HUES64 (cell line): ENCODE measurements at regions not wholly inside any gene's neighbourhood (a gene's known extent, or its start where the extent isn't known, plus 50 kb on each side); places are given as distances from the start of the nearest gene placed in this dataset.

ENCODE experiments used
- H3K27ac ChIP-seq: 2 replicates; pipeline ENCODE4 v1.7.0; 2013; ENCODE audit warnings: low read depth, low read length, inconsistent platforms
- H3K27me3 ChIP-seq: 2 replicates; pipeline ENCODE4 v1.6.1; 2013; ENCODE audit warnings: mild to moderate bottlenecking, low read length; ENCODE audit not compliant: insufficient read depth
- H3K36me3 ChIP-seq: 2 replicates; pipeline ENCODE4 v1.6.1; 2013; ENCODE audit warnings: mild to moderate bottlenecking, low read length; ENCODE audit not compliant: insufficient read depth
- H3K4me1 ChIP-seq: 2 replicates; pipeline ENCODE4 v1.6.1; 2013; ENCODE audit warnings: mild to moderate bottlenecking, low read length, moderate library complexity; ENCODE audit not compliant: insufficient read depth
- H3K4me3 ChIP-seq: 2 replicates; pipeline ENCODE4 v1.5.1; 2013; ENCODE audit warnings: mild to moderate bottlenecking, low read length, moderate library complexity
- H3K9ac ChIP-seq: 2 replicates; pipeline ENCODE4 v1.6.1; 2013; ENCODE audit warnings: mild to moderate bottlenecking, low read depth, low read length
- H3K9me3 ChIP-seq: 2 replicates; pipeline ENCODE4 v1.6.1; 2013; ENCODE audit warnings: low read depth, low read length; ENCODE audit not compliant: insufficient read depth
- WGBS: fragments of 150-250, 120-280 bp; methylation state at CpG from one replicate; pipeline ENCODE4 v1.1.7; 2013; ENCODE audit warnings: missing lambda C conversion rate; 5-methylcytosine and 5-hydroxymethylcytosine counted together

DNA sequence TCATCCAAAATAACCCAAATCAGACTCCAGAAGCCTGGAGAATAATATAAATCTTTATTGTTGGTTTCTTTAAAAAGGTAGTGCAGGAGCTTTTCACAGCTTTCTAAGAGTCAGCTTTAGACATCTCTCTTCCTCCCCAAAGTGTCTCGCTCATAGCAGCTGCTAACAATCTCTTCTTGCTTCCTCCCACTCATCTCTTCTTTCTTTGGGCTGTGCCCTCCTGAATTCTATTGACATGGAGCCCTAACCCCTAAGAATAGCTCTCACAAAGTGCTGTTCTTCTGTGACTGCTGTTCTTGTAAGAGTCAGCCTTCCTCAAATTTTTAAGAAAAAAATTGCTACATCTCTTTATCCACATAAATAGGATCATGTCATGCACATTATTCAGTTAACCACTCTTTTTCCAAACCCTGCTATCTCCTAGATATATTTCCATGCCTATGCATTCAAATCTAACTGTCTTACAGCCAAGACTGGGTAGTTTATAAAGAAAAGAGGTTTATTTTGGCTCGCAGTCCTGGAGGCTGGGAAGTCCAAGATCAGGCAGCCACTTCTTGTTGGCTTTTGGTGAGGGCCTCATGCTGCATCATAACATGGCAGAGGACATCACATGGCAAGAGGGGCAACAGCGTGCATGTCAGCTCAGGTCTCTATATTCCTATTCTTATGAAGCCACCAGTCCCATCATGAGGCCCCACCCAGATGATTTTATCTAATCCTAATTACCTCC, 301.0 kb upstream of the POU3F1 start:
- Histone ChIP-seq H3K27ac (no peak overlapping the region), H3K9me3 (peaks cover 22% of the 10 kb centered on the region), H3K9ac (no peak overlapping the region), H3K4me1 (peaks cover 8% of the 10 kb centered on the region; the same call in 1 of the 2 replicates), H3K36me3 (no peaks in the 10 kb centered on the region), H3K27me3 (no peaks in the 10 kb centered on the region), H3K4me3 (no peak overlapping the region)
- WGBS = 93% methylated on average over 3 of the region's 3 CpGs

DNA sequence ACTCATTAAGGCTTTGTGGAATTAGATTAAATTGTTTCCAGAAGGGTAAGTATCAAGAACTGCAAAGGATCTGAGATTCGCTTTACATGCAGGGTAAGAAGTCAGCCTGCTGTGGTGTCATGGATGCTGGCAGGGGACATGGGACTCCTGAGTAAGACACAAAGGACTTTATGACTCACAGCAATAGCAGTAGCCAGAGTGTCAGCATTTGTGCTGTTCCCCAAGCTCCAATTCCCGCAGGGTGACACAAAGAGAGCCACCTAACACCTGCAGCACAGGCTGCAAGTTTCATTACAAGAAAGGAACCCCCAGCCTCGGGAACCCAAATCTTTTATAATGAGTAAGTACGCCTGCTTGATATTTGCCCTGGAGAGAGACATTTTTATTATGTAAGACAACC, 298.1 kb upstream of the POU3F1 start:
- Histone ChIP-seq H3K27ac (peak overlapping the region; percentile 49; the same call in 1 of the 2 replicates), H3K9me3 (peaks cover 22% of the 10 kb centered on the region), H3K4me1 (peaks cover 6% of the 10 kb centered on the region; the same call in 1 of the 2 replicates), H3K4me3 (no peak overlapping the region), H3K9ac (no peak overlapping the region), H3K36me3 (no peaks in the 10 kb centered on the region), H3K27me3 (no peaks in the 10 kb centered on the region)
- WGBS = 68% methylated on average over 3 of the region's 4 CpGs

DNA sequence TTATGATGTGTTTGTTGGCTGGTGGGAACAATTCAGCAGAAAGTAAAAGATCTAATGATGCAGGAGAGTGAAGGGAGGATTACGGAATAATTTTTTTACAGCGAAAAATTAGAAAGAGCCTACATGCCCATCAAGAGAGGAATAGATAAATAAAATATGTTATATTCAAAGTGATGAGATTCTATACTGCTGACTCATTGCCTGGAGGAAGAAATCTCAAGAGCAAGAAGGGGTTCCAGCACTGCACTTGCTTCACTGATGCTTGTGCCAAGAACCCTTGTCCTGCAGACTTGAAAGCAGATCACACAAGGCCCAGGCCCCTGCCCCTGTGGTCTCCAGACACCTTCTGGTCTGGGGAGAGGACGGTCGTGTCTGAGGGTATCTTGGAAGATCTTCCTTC, 295.1 kb upstream of the POU3F1 start:
- Histone ChIP-seq H3K36me3 (no peaks in the 10 kb centered on the region), H3K4me1 (peaks cover 6% of the 10 kb centered on the region; the same call in 1 of the 2 replicates), H3K4me3 (no peak overlapping the region), H3K27me3 (no peaks in the 10 kb centered on the region), H3K27ac (no peak overlapping the region), H3K9me3 (peaks cover 6% of the 10 kb centered on the region; the same call in 1 of the 2 replicates), H3K9ac (no peak overlapping the region)
- 93% methylated on average over 4 of the region's 4 CpGs for WGBS

GRCh38 chr1:38340409-38340808, 293.8 kb upstream of the POU3F1 start:
- Histone ChIP-seq H3K27me3 (no peaks in the 10 kb centered on the region), H3K36me3 (no peaks in the 10 kb centered on the region)
- 86% methylated on average over 5 of the region's 5 CpGs for WGBS

GRCh38 chr1:38337711-38338110, 291.1 kb upstream of the POU3F1 start:
- 85% methylated on average over 5 of the region's 5 CpGs for WGBS
- H3K36me3 ChIP-seq = no peaks in the 10 kb centered on the region

More at GRCh38 chr1:38340409-38340808, 293.8 kb upstream of the POU3F1 start:
- no peak overlapping the region for H3K27ac ChIP-seq
- H3K4me3 ChIP-seq = no peak overlapping the region
- no peak overlapping the region for H3K9ac ChIP-seq
- H3K9me3 ChIP-seq = no peaks in the 10 kb centered on the region
- peaks cover 6% of the 10 kb centered on the region; the same call in 1 of the 2 replicates for H3K4me1 ChIP-seq

GRCh38 chr1:38336961-38337360, 290.4 kb upstream of the POU3F1 start:
- 93% methylated on average over 6 of the region's 6 CpGs for whole genome bisulfite sequencing
- Histone ChIP-seq H3K36me3 (no peaks in the 10 kb centered on the region), H3K27me3 (no peaks in the 10 kb centered on the region), H3K9me3 (no peaks in the 10 kb centered on the region), H3K9ac (no peak overlapping the region), H3K4me1 (no peaks in the 10 kb centered on the region), H3K4me3 (no peak overlapping the region), H3K27ac (no peak overlapping the region)

More at GRCh38 chr1:38337711-38338110, 291.1 kb upstream of the POU3F1 start:
- Histone ChIP-seq H3K27me3 (no peaks in the 10 kb centered on the region), H3K9ac (no peak overlapping the region), H3K4me3 (no peak overlapping the region), H3K4me1 (no peaks in the 10 kb centered on the region), H3K9me3 (no peaks in the 10 kb centered on the region), H3K27ac (no peak overlapping the region)

- Histone ChIP-seq H3K27me3 (no peaks in the 10 kb centered on the region), H3K27ac (no peak overlapping the region), H3K4me1 (no peaks in the 10 kb centered on the region), H3K36me3 (no peaks in the 10 kb centered on the region), H3K9me3 (no peaks in the 10 kb centered on the region), H3K4me3 (no peak overlapping the region), H3K9ac (no peak overlapping the region)
- 97% methylated on average over 8 of the region's 8 CpGs for WGBS
Observed at GRCh38 chr1:38336301-38336923, 289.8 kb upstream of the POU3F1 start.

DNA sequence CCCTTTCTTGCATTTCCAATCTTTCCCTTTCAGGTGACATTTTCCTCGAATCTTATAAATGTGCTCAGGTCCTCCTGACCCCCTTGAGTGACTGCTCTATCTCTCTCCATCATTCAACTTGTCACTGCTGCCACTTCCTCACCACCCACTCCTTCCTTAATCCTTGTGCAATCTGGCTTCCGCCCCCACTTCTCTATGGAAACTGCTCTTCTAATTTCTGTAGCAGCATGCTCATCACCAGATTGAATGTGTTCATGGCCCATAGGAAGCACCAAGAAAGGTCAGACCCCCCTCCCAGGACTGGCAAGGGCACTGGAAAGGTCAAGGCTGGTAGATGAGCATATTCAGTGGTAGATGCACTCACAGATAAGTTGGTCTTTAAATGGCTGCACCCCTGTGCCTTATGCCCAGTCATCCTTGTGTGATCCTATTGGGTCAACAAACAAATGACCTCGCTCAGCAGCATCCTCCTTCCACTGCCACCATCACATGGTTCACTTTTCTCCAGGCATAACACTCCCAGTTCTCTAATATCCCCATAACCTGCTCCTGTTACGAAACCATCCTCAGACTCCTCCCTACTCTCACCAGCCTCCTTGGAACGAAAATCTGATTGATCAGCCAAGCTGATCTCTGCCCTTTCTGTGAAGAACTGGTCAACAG, 288.5 kb upstream of the POU3F1 start:
- 70% methylated on average over 5 of the region's 5 CpGs for WGBS
- H3K9ac ChIP-seq = no peak overlapping the region

GRCh38 chr1:38332649-38333310, 286.2 kb upstream of the POU3F1 start:
- Histone ChIP-seq H3K4me1 (no peaks in the 10 kb centered on the region), H3K27me3 (no peaks in the 10 kb centered on the region), H3K4me3 (no peak overlapping the region), H3K9ac (no peak overlapping the region), H3K36me3 (no peaks in the 10 kb centered on the region), H3K27ac (no peak overlapping the region), H3K9me3 (no peaks in the 10 kb centered on the region)
- 89% methylated on average over 7 of the region's 7 CpGs for WGBS

More for the DNA sequence above, 288.5 kb upstream of the POU3F1 start:
- Histone ChIP-seq H3K4me3 (no peak overlapping the region), H3K27me3 (no peaks in the 10 kb centered on the region), H3K36me3 (no peaks in the 10 kb centered on the region), H3K9me3 (no peaks in the 10 kb centered on the region), H3K27ac (no peak overlapping the region), H3K4me1 (no peaks in the 10 kb centered on the region)

DNA sequence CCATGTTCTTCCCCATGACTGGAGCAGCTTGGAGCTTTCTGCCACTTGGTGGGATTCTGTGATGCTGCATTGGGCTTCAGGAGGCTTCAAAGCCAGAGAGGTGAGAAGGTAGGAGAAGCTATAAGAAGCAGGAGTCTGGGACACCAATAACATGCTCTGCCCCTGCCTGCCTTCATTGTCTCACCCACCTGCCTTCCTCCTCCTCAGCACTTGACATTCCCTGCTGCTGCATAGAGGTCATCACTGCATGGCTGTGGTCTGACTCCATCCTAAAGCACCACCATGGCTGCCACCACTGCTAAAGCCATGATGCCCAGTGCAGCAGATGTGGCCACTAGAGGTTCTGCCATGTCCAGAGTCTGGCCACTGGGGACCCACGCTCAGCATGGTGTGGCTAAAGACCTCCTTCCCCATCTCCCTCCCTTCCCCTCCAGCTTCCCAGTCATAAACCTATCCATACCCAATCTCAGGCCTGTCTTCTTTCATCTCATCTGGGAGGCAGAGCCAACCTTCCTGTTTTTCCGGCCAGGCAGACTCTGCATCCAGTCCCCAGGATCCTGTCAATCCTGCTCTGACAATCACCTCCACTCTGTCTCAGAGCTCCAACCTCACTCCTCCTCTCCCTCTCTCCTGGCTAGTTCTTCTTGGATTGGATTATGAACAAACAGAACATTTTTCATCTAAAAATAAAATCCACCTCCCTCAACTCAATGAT, 285.1 kb upstream of the POU3F1 start:
- Histone ChIP-seq H3K27ac (no peak overlapping the region), H3K4me3 (no peak overlapping the region), H3K9me3 (no peaks in the 10 kb centered on the region), H3K36me3 (no peaks in the 10 kb centered on the region), H3K27me3 (no peaks in the 10 kb centered on the region), H3K9ac (no peak overlapping the region), H3K4me1 (no peaks in the 10 kb centered on the region)
- 46% methylated on average over 2 of the region's 2 CpGs for WGBS
